GM10248 (cell line): ENCODE measurements at regions not wholly inside any gene's neighbourhood (a gene's known extent, or its start where the extent isn't known, plus 50 kb on each side); places are given as distances from the start of the nearest gene placed in this dataset.

Experiments used
- CTCF ChIA-PET: fragments of 300-600 bp; sonication (Branson Sonifier 250); formaldehyde crosslinking; extraction: SDS; loops from one replicate; lab custom pipeline; 2021; ENCODE audit warnings: antibody characterized with exemption; lab: Yijun Ruan, JAX
- POLR2A ChIA-PET: fragments of 350-650 bp; sonication (Branson Sonifier 250); formaldehyde crosslinking; extraction: SDS; loops from one replicate; lab custom pipeline; 2020; ENCODE audit warnings: antibody characterized with exemption; lab: Yijun Ruan, JAX
- DNase-seq: peaks from one replicate; pipeline ENCODE4 v3.0.0; 2012; ENCODE audit errors: extremely low spot score
- CTCF ChIP-seq: IDR thresholded peaks from 2 replicates; pipeline ENCODE4 v1.5.1; 2012; ENCODE audit warnings: mild to moderate bottlenecking, low read depth; ENCODE audit errors: extremely low read depth, missing control alignments, control extremely low read depth

DNA sequence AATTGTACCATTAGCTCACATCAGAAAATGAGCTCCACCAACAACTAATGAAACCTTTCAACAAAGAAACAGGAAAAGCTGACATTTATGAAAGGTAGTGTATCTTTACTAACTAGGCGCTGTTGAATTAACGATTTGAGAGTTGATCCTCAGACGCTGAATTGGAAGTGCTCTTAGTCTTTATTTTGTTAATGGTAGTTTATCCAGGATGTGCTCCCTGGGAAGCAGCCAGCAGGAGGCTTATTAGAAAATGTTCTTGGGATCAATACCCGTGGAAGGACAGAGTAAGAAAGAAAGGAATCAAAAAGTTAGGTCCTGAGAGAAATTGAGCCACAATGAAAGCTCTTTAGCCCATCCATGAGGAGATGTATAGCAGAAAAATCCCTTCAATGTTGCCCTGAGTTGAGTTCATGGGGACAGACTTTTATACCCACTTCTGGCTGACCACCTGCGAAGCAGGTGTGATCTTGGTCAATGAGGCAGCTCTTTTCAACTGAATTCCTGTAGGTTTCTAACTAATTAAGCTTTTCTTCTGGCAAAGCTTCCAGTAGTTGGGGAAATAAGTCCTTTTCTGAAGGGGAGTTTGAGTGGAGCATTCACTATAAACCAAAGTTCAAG, 492.6 kb upstream of the REG3G start:
- CTCF ChIA-PET, result interaction anchor here (0.9 to 1.7 kb wide), 3 partner anchors 10 to 33 kb away, joined by 3 to 6 read pairs (median 4); no protein-coding TSS in a partner anchor
- POLR2A ChIA-PET, result no interaction called here
- DNase-seq, result no peak
- TF ChIP-seq CTCF, result no peak

GRCh38 chr2:78535395-78535794, 490.1 kb upstream of the REG3G start:
- ChIA-PET POLR2A (no interaction called here), CTCF (no interaction called here)
- TF ChIP-seq CTCF, result no peak
- DNase-seq, result no peak

DNA sequence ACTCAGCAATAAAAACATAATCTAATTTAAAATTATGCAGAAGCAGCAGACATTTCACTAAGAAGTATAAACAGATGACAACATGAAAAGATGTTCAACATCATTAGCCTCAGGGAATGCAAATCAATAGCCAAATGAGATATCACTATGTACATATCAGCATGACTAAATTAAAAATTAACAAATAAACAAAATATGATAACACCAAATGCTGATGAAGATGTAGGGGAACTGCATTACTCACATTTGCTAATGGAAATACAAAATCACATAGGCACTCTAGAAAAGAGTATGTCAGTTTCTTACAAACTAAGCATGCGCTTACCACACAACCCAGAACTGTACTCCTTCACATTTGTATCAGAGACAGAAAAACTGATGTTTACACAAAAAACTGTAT, 487.2 kb upstream of the REG3G start:
- ChIA-PET POLR2A (no interaction called here), CTCF (no interaction called here)
- DNase-seq, result no peak
- TF ChIP-seq CTCF, result no peak

- ChIA-PET CTCF (no interaction called here), POLR2A (no interaction called here)
- DNase-seq, result no peak
- TF ChIP-seq CTCF, result no peak
Measured at GRCh38 chr2:78540255-78540654, 485.2 kb upstream of the REG3G start.

DNA sequence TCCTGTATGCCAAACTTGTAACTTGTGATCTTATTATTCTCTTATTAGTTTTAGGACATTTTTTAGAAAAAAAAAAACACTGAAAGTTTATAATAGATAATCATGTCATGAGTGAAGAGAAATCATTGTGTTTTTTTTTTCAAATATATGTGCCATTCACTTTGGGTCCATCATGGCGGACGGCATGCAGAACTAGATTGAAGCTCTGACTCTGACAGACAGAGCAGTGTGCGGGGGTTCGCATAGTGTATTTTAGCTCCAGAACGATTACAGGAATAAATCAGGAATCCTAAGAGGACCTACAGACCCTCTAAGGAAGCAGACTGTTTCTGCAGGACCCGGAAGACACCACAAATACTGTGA, 484.4 kb upstream of the REG3G start:
- no peak for TF ChIP-seq CTCF
- POLR2A ChIA-PET, result no interaction called here
- CTCF ChIA-PET, result no interaction called here
- no peak for DNase-seq

DNA sequence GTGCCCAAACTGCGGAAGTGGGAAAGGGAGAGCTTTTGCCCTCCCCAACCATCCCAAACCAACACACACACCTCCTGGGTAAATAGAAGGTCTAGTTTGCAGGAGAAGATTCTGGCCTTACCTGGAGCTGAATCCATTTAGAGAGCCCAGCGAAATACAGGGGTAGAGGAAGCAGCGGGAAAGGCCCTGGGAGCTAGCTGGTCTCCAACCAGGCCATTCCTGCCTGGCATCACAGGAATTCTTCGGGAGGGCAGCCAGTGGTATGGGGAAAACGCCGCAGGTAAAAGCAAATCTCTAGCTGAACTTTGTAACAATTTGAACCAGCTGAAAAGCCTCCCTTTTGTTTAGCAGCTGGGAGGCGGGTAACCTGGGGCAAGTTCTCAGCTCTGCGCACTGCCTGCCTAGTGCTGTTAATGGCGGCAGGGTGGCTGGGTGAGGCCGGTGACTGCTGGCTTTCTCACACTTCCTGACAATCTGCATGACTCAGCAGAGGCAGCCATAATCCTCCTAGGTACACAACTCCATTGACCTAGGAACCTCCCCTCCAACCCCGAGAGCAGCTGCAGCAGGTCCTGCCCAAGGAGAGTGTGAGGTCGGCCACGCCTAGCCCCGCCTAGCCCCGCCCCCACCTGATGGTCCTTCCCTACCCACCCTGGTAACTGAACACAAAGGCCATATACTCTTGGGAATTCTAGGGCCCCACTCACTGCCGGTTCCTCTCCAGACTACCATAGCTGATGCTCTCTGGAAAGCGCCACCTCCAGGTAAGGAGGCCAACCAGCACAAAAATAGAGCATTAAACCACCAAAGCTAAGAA, 483.8 kb upstream of the REG3G start:
- POLR2A ChIA-PET, result no interaction called here
- CTCF ChIA-PET, result interaction anchor here (1.9 kb wide), 1 partner anchor 8 kb away, joined by 6 read pairs; no protein-coding TSS in a partner anchor
- DNase-seq, result no peak
- no peak for TF ChIP-seq CTCF
